Activated CD8-positive, alpha-beta memory T cell treated with anti-CD3 and anti-CD28 coated beads for 24 hours (primary cell): ENCODE measurements at regions not wholly inside any gene's neighbourhood (a gene's known extent, or its start where the extent isn't known, plus 50 kb on each side); places are given as distances from the start of the nearest gene placed in this dataset.

ENCODE experiments used
- DNase-seq: peaks from one replicate; pipeline ENCODE4 v3.0.0-alpha.2; 2020

- DNase-seq: no peak
These were observed 159.9 kb upstream of the HMCN1 start for GRCh38 chr1:185574139-185574875.

DNA sequence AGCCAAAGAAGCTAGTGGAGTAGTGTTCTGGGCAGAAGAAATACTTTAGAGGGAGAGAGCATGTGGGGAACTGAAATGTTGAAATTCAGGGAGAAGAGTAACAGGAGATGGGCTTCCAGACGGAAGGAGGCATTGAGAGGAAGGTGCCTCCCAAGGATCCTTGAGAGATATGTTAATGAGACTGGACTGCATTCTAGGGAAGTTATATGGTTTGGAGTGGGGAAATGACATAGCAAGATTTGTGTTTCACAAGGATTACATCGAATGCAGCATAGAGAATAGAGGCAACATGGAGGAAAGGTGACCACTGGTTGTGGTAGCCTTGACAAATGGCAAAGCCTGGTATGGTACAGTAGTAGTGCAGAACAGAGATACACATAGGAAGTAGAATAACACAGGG, 160.5 kb upstream of the HMCN1 start:
- no peak for DNase-seq

DNA sequence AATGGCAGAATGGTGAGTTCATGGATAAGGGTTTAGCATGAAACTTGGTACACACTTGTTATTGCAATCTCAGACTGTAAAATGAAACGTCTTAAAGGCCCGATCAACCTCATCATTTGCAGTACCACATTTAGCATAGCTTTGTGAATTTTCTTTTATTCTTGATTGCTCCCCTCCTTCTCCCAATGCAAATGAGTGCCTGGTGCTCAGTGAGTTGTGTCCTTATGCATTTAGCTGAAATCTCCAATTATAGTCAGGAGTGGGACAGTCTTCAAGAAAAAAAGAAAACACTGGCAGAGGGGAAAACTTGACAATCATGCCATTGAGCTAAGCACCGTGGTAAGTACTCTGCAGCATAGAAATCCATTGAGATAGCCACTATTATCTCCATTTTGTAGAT, 161.0 kb upstream of the HMCN1 start:
- DNase-seq: no peak

DNA sequence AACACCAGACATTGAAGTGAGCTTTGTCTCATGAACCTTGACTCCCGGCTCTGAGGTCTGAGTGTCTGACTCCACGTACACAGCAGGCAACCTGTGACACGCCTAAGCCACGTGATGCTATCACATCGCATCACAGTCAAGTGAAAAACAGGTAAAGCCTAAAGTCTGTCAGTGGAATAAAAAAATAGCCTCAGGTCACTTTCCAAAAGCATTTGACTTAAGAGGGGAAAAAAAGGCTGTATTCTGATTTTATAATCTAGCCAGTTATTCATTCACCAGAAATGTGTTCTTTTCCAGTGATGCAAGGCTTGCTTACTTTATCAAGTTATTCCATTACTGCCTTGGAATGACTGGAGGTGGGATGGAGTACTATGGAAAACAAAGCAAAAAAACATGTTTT, 163.2 kb upstream of the HMCN1 start:
- no peak for DNase-seq

- no peak for DNase-seq
These were observed 165.8 kb upstream of the HMCN1 start for GRCh38 chr1:185568155-185569123.

DNA sequence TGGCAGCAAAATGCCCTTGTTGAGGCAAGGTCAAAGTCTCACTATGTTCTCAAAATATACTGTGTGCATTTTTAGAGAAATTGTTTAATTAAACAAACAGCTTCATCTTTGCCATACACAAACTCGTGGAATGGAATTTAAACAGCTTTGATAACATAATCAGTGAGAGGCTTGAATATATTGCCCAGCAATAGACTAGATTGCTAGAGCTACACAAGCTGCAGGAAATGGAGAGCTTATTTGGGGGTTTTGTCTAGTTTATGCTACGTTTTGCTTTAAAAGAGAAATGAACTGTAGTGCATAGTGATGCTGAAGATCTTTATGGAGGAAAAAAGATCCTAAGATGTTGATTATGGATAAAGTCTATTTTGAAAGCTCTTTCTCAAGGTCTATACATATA, 166.8 kb upstream of the HMCN1 start:
- no peak for DNase-seq

GRCh38 chr1:185566995-185567394, 167.2 kb upstream of the HMCN1 start:
- no peak for DNase-seq

DNA sequence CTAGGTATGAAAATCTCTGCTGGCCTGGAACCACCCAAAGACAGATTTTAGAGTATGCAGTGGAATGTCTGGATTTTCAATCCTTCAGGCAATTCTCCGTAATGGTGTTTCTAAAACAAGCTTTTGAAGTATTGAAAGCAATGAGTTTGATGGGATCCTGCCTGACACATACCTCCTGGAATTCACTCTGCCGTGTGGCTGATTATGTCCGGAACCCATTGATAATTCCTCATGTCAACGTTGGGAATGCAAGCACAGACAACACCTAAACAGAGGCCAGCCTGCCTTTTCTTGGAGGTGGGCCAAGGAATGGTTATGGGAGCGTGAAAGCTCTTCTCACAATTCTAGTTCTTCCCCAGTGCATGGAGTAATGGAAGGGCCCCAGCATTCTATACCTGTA, 168.9 kb upstream of the HMCN1 start:
- no peak for DNase-seq

- DNase-seq: no peak
These were observed 169.4 kb upstream of the HMCN1 start for GRCh38 chr1:185564816-185565215.

DNA sequence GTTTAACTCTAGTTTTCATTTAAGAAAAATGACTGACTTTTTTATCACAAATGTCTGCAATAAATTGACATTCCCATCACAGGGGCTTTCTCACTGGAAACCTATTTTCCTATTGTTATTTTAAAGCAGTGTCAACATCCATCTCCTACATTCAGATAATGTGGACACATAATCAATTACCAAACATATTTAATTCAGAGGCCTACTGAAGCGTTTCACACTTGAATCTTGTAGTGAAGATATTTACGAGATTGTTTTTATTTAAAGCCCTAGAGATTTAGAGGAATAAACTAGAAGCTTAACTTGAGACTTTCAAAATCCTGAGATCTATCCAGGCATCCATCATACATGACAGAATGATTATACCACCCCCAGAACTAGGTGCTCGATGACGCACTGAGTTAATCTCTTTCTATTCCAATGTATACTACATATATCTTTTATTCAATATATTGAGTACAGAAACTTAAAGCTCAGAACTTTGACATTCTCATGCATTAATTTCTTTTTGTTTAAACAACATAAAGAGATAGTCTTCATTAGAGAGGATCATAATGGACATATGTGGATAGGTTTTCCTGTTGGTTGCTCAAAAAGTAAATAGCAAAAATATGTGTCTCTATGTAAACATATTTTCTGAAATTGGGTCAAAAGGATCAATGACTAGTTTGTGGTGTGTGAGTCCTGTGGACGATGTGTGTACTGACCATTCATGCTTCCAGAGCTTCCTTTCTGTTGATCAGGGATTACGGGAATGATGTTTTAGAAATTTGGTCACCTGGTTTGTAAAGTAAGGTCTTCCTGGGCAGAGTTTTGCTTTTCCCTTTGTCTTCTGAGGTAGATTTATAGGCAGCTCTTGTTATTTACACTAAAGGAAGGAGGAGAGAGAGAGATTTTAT, 171.5 kb upstream of the HMCN1 start:
- no peak for DNase-seq

GRCh38 chr1:185561629-185562028, 172.6 kb upstream of the HMCN1 start:
- DNase-seq: no peak

DNA sequence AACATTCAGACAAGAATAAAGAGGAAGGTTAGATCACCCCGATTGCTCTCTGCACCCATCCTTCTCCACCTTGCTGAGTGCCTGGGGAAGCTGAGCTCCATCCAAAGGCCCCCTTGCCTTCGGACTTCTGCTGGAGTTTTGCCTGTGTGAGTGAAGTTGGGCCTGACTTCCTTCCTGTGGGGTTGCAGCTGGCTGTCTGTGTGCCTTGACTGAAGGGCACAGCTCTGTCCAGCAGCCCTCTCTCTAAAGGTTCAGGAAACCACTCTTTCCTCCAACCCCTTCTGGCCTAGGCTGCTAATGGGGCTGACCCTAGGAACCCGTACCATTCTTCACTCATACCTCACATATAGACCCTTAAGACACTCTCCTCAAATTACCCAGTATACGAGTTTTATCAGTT, 173.4 kb upstream of the HMCN1 start:
- DNase-seq: no peak

DNA sequence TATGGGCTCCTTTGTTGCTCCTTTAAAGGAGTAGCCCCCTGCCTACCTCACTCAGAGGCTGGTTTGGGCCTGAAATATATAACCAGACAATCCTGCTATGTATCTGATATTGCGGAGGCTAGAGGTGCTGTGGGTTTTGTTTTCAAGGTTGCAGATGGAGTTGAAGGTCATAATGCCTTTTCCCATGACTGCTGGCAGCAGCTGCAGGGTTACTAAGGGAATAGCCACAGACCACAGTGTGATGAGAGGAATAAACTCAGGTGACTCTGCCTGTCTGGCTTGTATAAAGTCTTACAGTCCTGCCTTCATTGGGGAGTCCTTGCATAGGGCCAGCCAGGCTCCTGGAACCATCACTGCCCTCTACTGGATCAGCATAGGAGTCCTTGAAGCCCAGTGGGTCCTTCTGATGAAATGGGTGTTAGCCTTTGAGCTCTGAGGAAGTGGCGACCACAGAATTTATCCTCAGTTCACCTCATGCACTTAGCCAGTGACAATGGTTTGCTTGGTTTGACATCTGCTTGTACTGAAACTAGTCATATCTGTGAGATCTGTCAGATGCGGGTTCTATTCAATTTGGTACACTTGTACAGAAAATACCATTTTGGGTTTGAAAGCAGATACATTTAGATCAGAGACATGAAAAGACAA, 174.4 kb upstream of the HMCN1 start:
- DNase-seq: peak; percentile 70

DNA sequence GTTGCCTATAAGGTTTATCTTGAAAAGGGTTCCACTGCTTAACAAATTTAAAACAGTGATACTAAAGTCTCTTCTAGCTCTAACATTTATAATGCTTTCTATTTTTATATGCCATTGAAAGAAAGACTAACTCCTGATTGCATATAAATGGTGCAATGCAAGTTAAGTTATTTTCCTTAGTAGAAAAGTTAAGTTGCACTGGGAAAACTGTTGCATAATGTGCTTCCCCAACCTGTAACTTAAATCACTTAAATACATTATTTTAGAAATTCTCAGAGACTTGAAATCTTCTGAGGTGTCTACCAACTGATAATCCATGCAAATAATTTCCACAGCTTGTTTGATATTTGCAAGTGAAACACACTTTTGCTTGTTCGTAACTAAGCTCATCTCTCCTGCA, 175.0 kb upstream of the HMCN1 start:
- DNase-seq: no peak

DNA sequence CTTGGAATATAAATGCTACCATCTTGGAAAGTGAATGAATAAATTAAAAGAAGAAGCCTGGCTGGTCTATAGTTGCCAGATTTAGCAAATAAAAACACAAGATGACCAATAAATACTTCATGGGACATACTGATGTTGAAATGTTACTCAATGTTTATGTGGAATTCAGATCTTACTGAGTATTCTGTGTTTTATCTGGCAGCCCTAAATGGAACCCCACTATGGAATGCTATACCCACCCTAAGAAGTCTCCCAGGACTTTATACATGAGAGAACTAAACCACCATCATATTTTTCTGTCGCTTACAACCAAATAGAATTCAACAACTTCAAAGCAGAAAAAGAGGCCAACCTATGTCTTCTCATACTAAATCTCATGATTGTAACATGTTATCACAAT, 177.6 kb upstream of the HMCN1 start:
- no peak for DNase-seq

DNA sequence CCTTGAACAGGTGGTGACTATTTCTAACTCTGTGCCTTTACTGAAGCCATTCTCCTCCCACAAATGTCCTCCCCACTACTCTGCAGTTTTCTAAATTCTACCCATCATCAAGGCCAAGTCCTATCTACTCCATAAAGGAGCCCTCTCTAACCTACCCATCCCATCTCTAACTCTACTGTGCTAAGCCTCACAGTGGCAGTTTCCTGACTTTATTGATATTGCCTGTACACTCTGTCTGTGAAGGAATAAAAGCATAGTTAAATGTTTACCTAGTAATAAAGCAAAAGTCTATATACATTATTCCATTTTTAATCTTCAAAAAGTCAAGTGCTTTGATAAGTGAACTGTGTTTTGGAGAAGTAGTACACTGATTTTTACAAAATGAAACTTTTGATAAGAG, 178.4 kb upstream of the HMCN1 start:
- no peak for DNase-seq

- DNase-seq: no peak
These were observed 183.2 kb upstream of the HMCN1 start for GRCh38 chr1:185551008-185551407.

DNA sequence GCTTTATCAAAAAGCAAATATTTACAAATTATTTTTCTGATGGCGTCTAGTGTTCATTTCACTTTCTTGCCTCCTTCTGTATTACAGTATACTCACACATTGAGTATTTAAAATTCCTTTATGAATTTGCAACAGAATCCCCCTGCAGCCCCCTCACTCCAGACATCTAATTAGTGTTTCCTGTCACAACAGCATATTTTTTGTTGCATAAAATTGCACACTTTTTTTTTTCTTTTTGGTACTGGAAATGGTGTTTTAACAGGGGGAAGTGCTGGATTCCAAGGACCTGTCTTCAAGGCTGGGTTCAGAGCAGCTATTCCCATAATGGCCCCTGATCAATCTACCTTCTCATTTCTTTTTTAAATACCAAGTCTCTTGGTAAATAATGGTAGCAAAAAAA, 184.3 kb upstream of the HMCN1 start:
- no peak for DNase-seq

- DNase-seq: no peak
These were observed 188.2 kb upstream of the HMCN1 start for GRCh38 chr1:185546029-185546428.

DNA sequence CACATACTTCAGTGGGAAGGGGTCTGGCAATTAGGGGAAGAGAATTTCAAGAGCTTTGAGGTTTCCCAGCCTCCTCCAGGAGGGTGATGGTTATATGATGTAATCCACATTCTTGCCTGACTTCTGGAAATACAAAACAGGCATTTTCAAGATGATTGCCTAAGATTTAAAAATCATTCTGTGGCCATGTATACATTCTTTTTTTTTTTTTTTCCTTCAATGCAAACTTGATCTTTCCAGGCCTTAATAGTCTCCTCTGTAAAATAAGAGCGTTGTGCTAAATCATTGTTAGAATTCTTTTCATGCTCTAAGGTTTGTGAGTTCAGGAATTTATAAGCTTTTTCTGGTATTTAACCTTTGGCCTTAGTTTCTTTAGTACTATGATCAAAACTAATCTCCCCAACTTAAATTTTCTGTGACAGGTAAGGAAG, 192.3 kb upstream of the HMCN1 start:
- no peak for DNase-seq

DNA sequence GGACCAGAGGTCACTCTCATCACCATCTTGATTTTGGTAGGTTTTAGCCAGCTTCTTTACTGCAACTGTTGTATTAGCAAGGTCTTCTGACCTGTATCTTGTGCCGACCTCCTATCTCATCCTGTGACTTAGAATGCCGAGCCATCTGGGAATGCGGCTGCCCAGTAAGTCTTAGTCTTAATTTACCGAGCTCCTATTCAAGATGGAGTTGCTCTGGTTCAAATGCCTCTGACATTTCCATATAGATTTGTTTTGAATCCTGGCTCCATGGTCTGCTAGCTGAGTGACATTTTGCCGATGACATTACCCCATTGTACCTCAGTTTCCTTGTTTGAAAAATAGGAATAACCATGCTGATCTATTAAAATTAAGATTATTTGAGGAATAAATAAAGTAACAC, 193.9 kb upstream of the HMCN1 start:
- DNase-seq: no peak

GRCh38 chr1:185539277-185539943, 194.8 kb upstream of the HMCN1 start:
- DNase-seq: no peak
